K562 (cell line): ENCODE measurements at regions not wholly inside any gene's neighbourhood (a gene's known extent, or its start where the extent isn't known, plus 50 kb on each side); places are given as distances from the start of the nearest gene placed in this dataset.

Source experiments
- ATAC-seq: fragments of 200-7000 bp; cut with Tn5 transposase; 3 replicates; pipeline ENCODE4 v1.9.1; 2020; ENCODE audit warnings: moderate library complexity
- BruUV-seq: library from RNA; stranded (reverse); fragments of 400-500 nt; replicated peaks from 2 replicates; lab custom pipeline; 2021; lab: Mats Ljungman, UMichigan
- CTCF ChIA-PET: fragments of 300-600 bp; formaldehyde crosslinking; extraction: SDS; loops from one replicate; lab custom pipeline; 2021; ENCODE audit warnings: low intra/inter-chr PET ratio; lab: Yijun Ruan, JAX
- POLR2A ChIA-PET: fragments of 300-600, 350-650 bp; sonication (Branson Sonifier 250); formaldehyde crosslinking; extraction: SDS; loops from one replicate; lab custom pipeline; 2021; ENCODE audit warnings: antibody characterized with exemption, inconsistent platforms; lab: Yijun Ruan, JAX
- DNase-seq, 4 experiments: peaks; one replicate each; pipeline versions ENCODE4 v3.0.0 to v3.0.0-alpha.2; 2011 to 2018; ENCODE audit warnings: low spot score in 3 of 4, mixed read lengths in 3 of 4; ENCODE audit errors: extremely low read depth in 1 of 4
- FAIRE-seq: peaks from 2 replicates; lab custom pipeline; 2011; peaks lifted over from hg19 to GRCh38; lab: Jason Lieb, UNC
- H2AFZ ChIP-seq: 2 replicates; pipeline ENCODE4 v1.6.0; 2011; ENCODE audit warnings: low read depth, low read length, control low read depth, inconsistent platforms
- H3K27ac ChIP-seq: fragments of 200-600 bp; 3 replicates; pipeline ENCODE4 v1.8.0; 2011; ENCODE audit warnings: low read depth, mild to moderate bottlenecking, control low read depth, inconsistent platforms, low read length, moderate library complexity, mixed read lengths; ENCODE audit errors: extremely low read depth
- H3K27me3 ChIP-seq, 2 experiments: fragments of 300-600 bp in 1 of 2; 2 replicates in 1 of 2; 3 replicates in 1 of 2; pipeline versions ENCODE4 v1.6.0 to v1.8.0; 2011; ENCODE audit warnings: inconsistent platforms in 2 of 2, low read length in 2 of 2, mild to moderate bottlenecking in 1 of 2, mixed read lengths in 1 of 2, moderate library complexity in 1 of 2; ENCODE audit not compliant: control insufficient read depth in 2 of 2, insufficient read depth in 2 of 2
- H3K36me3 ChIP-seq: fragments of 300-600 bp; 3 replicates; pipeline ENCODE4 v1.8.0; 2011; ENCODE audit warnings: mild to moderate bottlenecking, low read length, inconsistent platforms; ENCODE audit not compliant: control insufficient read depth, insufficient read depth
- H3K4me1 ChIP-seq, 2 experiments: fragments of 200-600 bp in 1 of 2; replicated peaks in 1 of 2; 2 replicates in 1 of 2; 3 replicates in 1 of 2; pipeline versions ENCODE4 v1.5.1 to v1.8.0; 2011; ENCODE audit warnings: inconsistent platforms in 2 of 2, low read length in 2 of 2, mild to moderate bottlenecking in 1 of 2, mixed read lengths in 1 of 2, moderate library complexity in 1 of 2; ENCODE audit not compliant: control insufficient read depth in 2 of 2, insufficient read depth in 2 of 2
- H3K4me2 ChIP-seq: 2 replicates; pipeline ENCODE4 v1.6.1; 2011; ENCODE audit warnings: low read length, control low read depth, inconsistent platforms, mixed read lengths; ENCODE audit not compliant: insufficient read depth
- H3K4me3 ChIP-seq: fragments of 200-600 bp; sonication (generic), shearing (Covaris generic); 2 replicates; pipeline ENCODE4 v1.5.1; 2016; ENCODE audit warnings: control low read depth, inconsistent platforms
- H3K79me2 ChIP-seq: fragments of 200-600 bp; 3 replicates; pipeline ENCODE4 v1.8.0; 2011; ENCODE audit warnings: low read length, inconsistent platforms; ENCODE audit not compliant: control insufficient read depth, insufficient read depth
- H3K9ac ChIP-seq, 2 experiments: 2 replicates each; pipeline versions ENCODE4 v1.6.0 to v1.6.1; 2011; ENCODE audit warnings: low read depth in 2 of 2, low read length in 2 of 2, control low read depth in 1 of 2, inconsistent platforms in 1 of 2, mild to moderate bottlenecking in 1 of 2, mixed read lengths in 1 of 2; ENCODE audit not compliant: insufficient read depth in 1 of 2
- H3K9me1 ChIP-seq: one replicate; pipeline ENCODE4 v1.6.0; 2011; ENCODE audit warnings: inconsistent platforms, mild to moderate bottlenecking, low read length, moderate library complexity; ENCODE audit not compliant: control insufficient read depth, insufficient read depth
- H3K9me3 ChIP-seq: replicated peaks from 2 replicates; pipeline ENCODE4 v1.5.1; 2011; ENCODE audit warnings: low read depth, low read length, inconsistent platforms; ENCODE audit not compliant: control insufficient read depth, insufficient read depth
- H4K20me1 ChIP-seq: replicated peaks from 2 replicates; pipeline ENCODE4 v1.6.1; 2011; ENCODE audit warnings: low read length, inconsistent platforms, mixed read lengths; ENCODE audit not compliant: control insufficient read depth, insufficient read depth
- CBFB ChIP-seq: sonication (generic); formaldehyde crosslinking; IDR thresholded peaks from 2 replicates; pipeline ENCODE4 v1.4.0; 2020; ENCODE audit warnings: mild to moderate bottlenecking, missing genetic modification reagents
- CREB3L1 ChIP-seq: fragments of 450-650 bp; IDR thresholded peaks from 2 replicates; pipeline ENCODE4 v1.6.1; 2014; ENCODE audit warnings: low read depth, mild to moderate bottlenecking, moderate library complexity, borderline replicate concordance
- E2F5 ChIP-seq: sonication (generic); formaldehyde crosslinking; IDR thresholded peaks from 2 replicates; pipeline ENCODE4 v1.8.0; 2022; ENCODE audit warnings: mild to moderate bottlenecking, missing genetic modification reagents
- FOXO4 ChIP-seq: fragments of 450-650 bp; formaldehyde crosslinking; IDR thresholded peaks from 2 replicates; pipeline ENCODE4 v1.4.0; 2020; ENCODE audit warnings: mild to moderate bottlenecking, moderate library complexity
- JUNB ChIP-seq: fragments of 450-650 bp; formaldehyde crosslinking; conservative IDR thresholded peaks from 2 replicates; pipeline ENCODE4 v1.4.0; 2020; ENCODE audit warnings: mild to moderate bottlenecking
- KLF1 ChIP-seq: fragments of 450-650 bp; IDR thresholded peaks from 2 replicates; pipeline ENCODE4 v1.6.1; 2016; ENCODE audit warnings: missing genetic modification characterization, missing compliant biosample characterization
- MAFF ChIP-seq: IDR thresholded peaks from 2 replicates; pipeline ENCODE4 v1.6.1; 2012; ENCODE audit warnings: low read length, improper control_type of control experiment
- NCOR1 ChIP-seq: fragments of 450-650 bp; IDR thresholded peaks from 2 replicates; pipeline ENCODE4 v1.6.1; 2016; ENCODE audit warnings: mild to moderate bottlenecking, moderate library complexity
- NFATC3 ChIP-seq: fragments of 450-650 bp; IDR thresholded peaks from 2 replicates; pipeline ENCODE4 v1.6.1; 2017; ENCODE audit warnings: mild to moderate bottlenecking
- SAP30 ChIP-seq: fragments of 200-600 bp; sonication (generic); IDR thresholded peaks from 2 replicates; pipeline ENCODE4 v1.6.1; 2012; ENCODE audit warnings: borderline replicate concordance, low read depth, mild to moderate bottlenecking, moderate library complexity, low read length, control low read depth, inconsistent platforms; ENCODE audit not compliant: insufficient read depth, poor library complexity, severe bottlenecking
- SNRNP70 ChIP-seq: fragments of 200-400 bp; formaldehyde crosslinking; optimal IDR thresholded peaks from 2 replicates; pipeline ENCODE3; 2017; ENCODE audit warnings: low read depth, low read length
- TARDBP ChIP-seq: fragments of 450-650 bp; IDR thresholded peaks from 2 replicates; pipeline ENCODE4 v1.6.1; 2016
- ZC3H4 ChIP-seq: sonication (generic); formaldehyde crosslinking; IDR thresholded peaks from 2 replicates; pipeline ENCODE4 v1.9.0; 2021; ENCODE audit warnings: missing genetic modification reagents, borderline replicate concordance
- ZNF224 ChIP-seq: sonication (generic); formaldehyde crosslinking; IDR thresholded peaks from 2 replicates; pipeline ENCODE4 v1.8.0; 2022; ENCODE audit warnings: mild to moderate bottlenecking, missing genetic modification reagents
- WGBS: fragments of 100-300 bp; shearing (Covaris generic); methylation state at CpG from one replicate; pipeline ENCODE4 v1.1.6; 2016; ENCODE audit warnings: low coverage, mixed read lengths; ENCODE audit not compliant: insufficient coverage; ENCODE audit errors: missing lambda C conversion rate; 5-methylcytosine and 5-hydroxymethylcytosine counted together
- in situ Hi-C: fragments of 300-500 bp; cut with MboI; formaldehyde crosslinking; loops from 4 replicates; pipeline ENCODE4 v1.15.0; 2018; ENCODE audit warnings: inconsistent platforms, mixed read lengths
- intact Hi-C: fragments of 100-400 bp; cut with micrococcal nuclease; formaldehyde crosslinking; loops from 2 replicates; pipeline ENCODE4 v1.14.2; 2022

- no peaks in the 10 kb centered on the region for H3K9me3 ChIP-seq
- intact Hi-C loops (no loop called here), in situ Hi-C loops (no loop called here)
- no peak overlapping the region for H2AFZ ChIP-seq
- H3K9me1 ChIP-seq = no peaks in the 10 kb centered on the region
- no peaks in the 10 kb centered on the region for H3K4me1 ChIP-seq
- ChIA-PET POLR2A (interaction anchor here (0.7 kb wide), 1 partner anchor 25 kb away, joined by 5 read pairs; no protein-coding TSS in a partner anchor), CTCF (no interaction called here)
- H3K9ac ChIP-seq = no peak overlapping the region
- 0% methylated on average over 3 of the region's 3 CpGs for WGBS
- H3K27me3 ChIP-seq = no peaks in the 10 kb centered on the region
- H3K36me3 ChIP-seq = no peaks in the 10 kb centered on the region
- no peaks in the 10 kb centered on the region for H4K20me1 ChIP-seq
- no peak overlapping the region for H3K4me2 ChIP-seq
- DNase-seq (no peak), ATAC-seq (no peak), FAIRE-seq (no peak)
- no peak overlapping the region for H3K4me3 ChIP-seq
- TF ChIP-seq NCOR1 (no peak), CREB3L1 (no peak), SNRNP70 (no peak), TARDBP (no peak), MAFF (no peak), NFATC3 (no peak), CBFB (CRISPR knock-in tag) (no peak), ZNF224 (CRISPR knock-in tag) (no peak), FOXO4 (no peak), SAP30 (no peak), E2F5 (CRISPR knock-in tag) (no peak), KLF1 (tag) (no peak), ZC3H4 (CRISPR knock-in tag) (no peak), JUNB (CRISPR knock-in tag) (no peak)
- no TSS peak for BruUV-seq
- no peaks in the 10 kb centered on the region for H3K79me2 ChIP-seq
- no peak overlapping the region for H3K27ac ChIP-seq
Measured at GRCh38 chr19:30932854-30933253, 416.4 kb downstream of the TSHZ3 start.
